Spleen (tissue), 7 donors: ENCODE measurements at regions not wholly inside any gene's neighbourhood (a gene's known extent, or its start where the extent isn't known, plus 50 kb on each side); places are given as distances from the start of the nearest gene placed in this dataset.

ENCODE experiments used
- POLR2AphosphoS5 ChIP-seq, 3 donors: sonication (generic); formaldehyde crosslinking; IDR thresholded peaks; one replicate each; pipeline ENCODE4 v1.5.1; 2017; ENCODE audit warnings: antibody characterized with exemption in 3 of 3
- TF ChIP-seq, protein P1 (sequence below), 11 experiments: fragments of 200-600 bp in 7 of 11; fragments of 450-650 bp in 4 of 11; sonication (generic) in 4 of 11; IDR thresholded peaks in 8 of 11; conservative IDR thresholded peaks in 3 of 11; 1 replicate in 7 of 11; 2 replicates in 4 of 11; pipeline versions ENCODE4 v1.4.0 to v1.8.0; 2016 to 2021; ENCODE audit warnings: antibody characterized with exemption in 11 of 11, inconsistent platforms in 4 of 11, mild to moderate bottlenecking in 1 of 11
- donor health status: DM: no; HTN: no; CAD: no; lungs with moderate emphysema.
- donor health status: DM: no; HTN: no; CAD: no.
- donor health status: DM: no; HTN: no; CAD: no.

DNA sequence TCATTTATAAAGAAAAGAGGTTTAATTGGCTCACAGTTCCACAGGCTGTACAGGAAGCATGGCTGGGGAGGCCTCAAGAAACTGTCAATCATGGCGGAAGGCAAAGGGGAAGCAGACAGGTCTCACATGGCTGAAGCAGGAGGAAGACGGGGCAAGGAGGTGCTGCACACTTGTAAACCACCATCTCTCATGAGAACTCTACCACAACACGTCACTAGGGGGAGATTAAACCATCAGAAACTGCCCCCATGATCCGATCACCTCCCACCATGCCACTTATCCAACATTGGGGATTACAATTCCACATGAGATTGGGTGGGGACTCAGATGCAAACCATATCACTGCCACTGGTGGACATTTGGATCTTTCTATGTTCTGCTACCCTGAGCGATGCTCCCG, 351.4 kb downstream of the NPHP4 start:
- TF ChIP-seq, protein P1, sequence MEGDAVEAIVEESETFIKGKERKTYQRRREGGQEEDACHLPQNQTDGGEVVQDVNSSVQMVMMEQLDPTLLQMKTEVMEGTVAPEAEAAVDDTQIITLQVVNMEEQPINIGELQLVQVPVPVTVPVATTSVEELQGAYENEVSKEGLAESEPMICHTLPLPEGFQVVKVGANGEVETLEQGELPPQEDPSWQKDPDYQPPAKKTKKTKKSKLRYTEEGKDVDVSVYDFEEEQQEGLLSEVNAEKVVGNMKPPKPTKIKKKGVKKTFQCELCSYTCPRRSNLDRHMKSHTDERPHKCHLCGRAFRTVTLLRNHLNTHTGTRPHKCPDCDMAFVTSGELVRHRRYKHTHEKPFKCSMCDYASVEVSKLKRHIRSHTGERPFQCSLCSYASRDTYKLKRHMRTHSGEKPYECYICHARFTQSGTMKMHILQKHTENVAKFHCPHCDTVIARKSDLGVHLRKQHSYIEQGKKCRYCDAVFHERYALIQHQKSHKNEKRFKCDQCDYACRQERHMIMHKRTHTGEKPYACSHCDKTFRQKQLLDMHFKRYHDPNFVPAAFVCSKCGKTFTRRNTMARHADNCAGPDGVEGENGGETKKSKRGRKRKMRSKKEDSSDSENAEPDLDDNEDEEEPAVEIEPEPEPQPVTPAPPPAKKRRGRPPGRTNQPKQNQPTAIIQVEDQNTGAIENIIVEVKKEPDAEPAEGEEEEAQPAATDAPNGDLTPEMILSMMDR (IDR thresholded peaks at IDR 0.05 in 8 of 11, conservative IDR thresholded peaks at IDR 0.05 in 3 of 11): no peak
- TF ChIP-seq POLR2AphosphoS5 (IDR thresholded peaks at IDR 0.05): no peak
